RWPE1 (cell line): ENCODE measurements at regions not wholly inside any gene's neighbourhood (a gene's known extent, or its start where the extent isn't known, plus 50 kb on each side); places are given as distances from the start of the nearest gene placed in this dataset.

Source experiments
- CTCF ChIA-PET: fragments of 350-600 bp; sonication (Branson Sonifier 250); formaldehyde crosslinking; extraction: SDS; loops from one replicate; lab custom pipeline; 2021; lab: Yijun Ruan, JAX
- POLR2A ChIA-PET: fragments of 400-600 bp; formaldehyde crosslinking; extraction: SDS; loops from one replicate; lab custom pipeline; 2020; ENCODE audit warnings: antibody characterized with exemption; ENCODE audit not compliant: low non-redundant PET; lab: Yijun Ruan, JAX
- DNase-seq: peaks from one replicate; pipeline ENCODE4 v3.0.0; 2012; ENCODE audit warnings: low spot score
- H3K27ac ChIP-seq: fragments of 450-650 bp; 2 replicates; pipeline ENCODE4 v1.5.1; 2017
- CTCF ChIP-seq: fragments of 450-650 bp; conservative IDR thresholded peaks from 2 replicates; pipeline ENCODE4 v1.5.1; 2017; ENCODE audit warnings: low read depth, mild to moderate bottlenecking

GRCh38 chr7:142685877-142686508, 63.3 kb upstream of the PRSS1 start:
- POLR2A ChIA-PET = no interaction called here
- CTCF ChIA-PET = interaction anchor here (0.5 kb wide), 1 partner anchor 54 kb away, joined by 3 read pairs; no protein-coding TSS in a partner anchor
- no peak overlapping the region for H3K27ac ChIP-seq
- no peak for TF ChIP-seq CTCF
- DNase-seq = no peak

- no peak for DNase-seq
- ChIA-PET CTCF (no interaction called here), POLR2A (no interaction called here)
- TF ChIP-seq CTCF = no peak
- no peak overlapping the region for H3K27ac ChIP-seq
Observed at GRCh38 chr7:142681314-142682092, 67.8 kb upstream of the PRSS1 start.

- ChIA-PET POLR2A (no interaction called here), CTCF (no interaction called here)
- no peak overlapping the region for H3K27ac ChIP-seq
- no peak for DNase-seq
- TF ChIP-seq CTCF = no peak
Observed at GRCh38 chr7:142671506-142671905, 77.8 kb upstream of the PRSS1 start.

GRCh38 chr7:142670511-142670910, 78.8 kb upstream of the PRSS1 start:
- DNase-seq = no peak
- no peak overlapping the region for H3K27ac ChIP-seq
- POLR2A ChIA-PET = no interaction called here
- no peak for TF ChIP-seq CTCF
- CTCF ChIA-PET = no interaction called here

- ChIA-PET CTCF (no interaction called here), POLR2A (no interaction called here)
- DNase-seq = no peak
- no peak for TF ChIP-seq CTCF
- H3K27ac ChIP-seq = no peak overlapping the region
Observed at GRCh38 chr7:142669074-142669654, 80.1 kb upstream of the PRSS1 start.

GRCh38 chr7:142668495-142668894, 80.8 kb upstream of the PRSS1 start:
- no peak overlapping the region for H3K27ac ChIP-seq
- ChIA-PET CTCF (no interaction called here), POLR2A (no interaction called here)
- no peak for DNase-seq
- no peak for TF ChIP-seq CTCF
